ENCODE measurements at regions not wholly inside any gene's neighbourhood (a gene's known extent, or its start where the extent isn't known, plus 50 kb on each side); places are given as distances from the start of the nearest gene placed in this dataset.

DNA sequence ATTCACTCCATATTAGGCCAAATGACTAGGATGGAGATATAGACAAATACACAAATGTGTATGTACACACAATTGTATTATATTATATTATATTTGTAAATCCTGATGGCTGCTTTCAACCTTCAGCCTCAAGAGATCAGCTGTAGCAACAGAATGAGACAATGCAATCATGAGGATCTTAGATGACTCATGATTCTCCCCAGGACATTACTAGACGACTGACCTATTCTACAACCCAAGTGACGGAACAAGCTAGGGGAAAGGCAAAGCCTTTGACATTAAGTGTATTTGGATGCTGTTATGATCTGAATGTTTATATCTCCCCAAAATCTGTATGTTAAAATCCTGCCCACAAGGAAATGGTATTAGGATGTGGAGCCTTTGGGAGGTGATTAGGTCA lies 66.5 kb downstream of the COX7C start:
- no peak overlapping the region for H3K4me2 ChIP-seq (ENCODE audit: low read depth, low read length)

More for the DNA sequence above, 66.5 kb downstream of the COX7C start:
- Histone ChIP-seq H2AK5ac (ENCODE audit: low read depth, low read length) (no peak overlapping the region), H3K18ac (ENCODE audit: low read depth, low read length) (no peak overlapping the region), H3K27me3 (ENCODE audit: control insufficient read depth, insufficient read depth, low read length) (no peaks in the 10 kb centered on the region), H4K5ac (ENCODE audit: low read depth, low read length) (no peak overlapping the region), H3K79me1 (ENCODE audit: low read depth in 1 of 2, low read length in 2 of 2) (no peaks in the 10 kb centered on the region), H3K4ac (ENCODE audit: low read depth, low read length) (no peak overlapping the region), H4K8ac (ENCODE audit: low read depth in 2 of 2, low read length in 2 of 2) (no peak overlapping the region), H2AK9ac (replicated peaks; ENCODE audit: low read depth, low read length, poor library complexity) (no peak overlapping the region), H2BK120ac (ENCODE audit: low read depth, low read length) (no peak overlapping the region), H2BK5ac (ENCODE audit: low read depth, low read length, poor library complexity, severe bottlenecking) (no peak overlapping the region), H4K91ac (ENCODE audit: insufficient read depth, low read depth, low read length) (no peak overlapping the region), H3K14ac (replicated peaks; ENCODE audit: low read depth, low read length) (no peak overlapping the region), H3K23ac (ENCODE audit: low read depth, low read length) (no peak overlapping the region), H3K27ac (ENCODE audit: insufficient read depth, low read length) (no peak overlapping the region), H3K9me1 (ENCODE audit: insufficient read depth, low read length) (no peaks in the 10 kb centered on the region), H2AFZ (replicated peaks; ENCODE audit: low read length, poor library complexity) (no peak overlapping the region), H3K4me3 (ENCODE audit: insufficient read depth, low read depth, low read length) (no peak overlapping the region), H3K9me3 (ENCODE audit: control insufficient read depth, insufficient read depth, low read length) (no peaks in the 10 kb centered on the region), H2BK15ac (ENCODE audit: low read depth, low read length) (no peak overlapping the region), H3K4me1 (ENCODE audit: control insufficient read depth, insufficient read depth, low read length) (no peaks in the 10 kb centered on the region), H4K20me1 (ENCODE audit: insufficient read depth, low read length) (no peaks in the 10 kb centered on the region), H3K9ac (ENCODE audit: low read depth, low read length) (no peak overlapping the region), H3K56ac (ENCODE audit: extremely low read depth, insufficient read depth, low read length) (no peak overlapping the region), H2BK20ac (ENCODE audit: low read depth, low read length) (no peak overlapping the region), H3K36me3 (ENCODE audit: control insufficient read depth, insufficient read depth, low read length) (no peaks in the 10 kb centered on the region)
- no CpG with 5 or more reads among the region's 2 CpGs for WGBS, 2 experiments (ENCODE audit: extremely low coverage in 2 of 2, insufficient read length in 1 of 2)
- TF ChIP-seq MAFK (IDR thresholded peaks at IDR 0.05; ENCODE audit: low read depth, low read length) (no peak), CHD1 (IDR thresholded peaks at IDR 0.05; ENCODE audit: low read depth, low read length) (no peak), BHLHE40 (IDR thresholded peaks at IDR 0.05; ENCODE audit: low read depth, low read length) (no peak), POLR2A (IDR thresholded peaks at IDR 0.05; ENCODE audit: low read depth, low read length) (no peak), CEBPB (IDR thresholded peaks at IDR 0.05; ENCODE audit: low read depth, low read length) (no peak), SMC3 (IDR thresholded peaks at IDR 0.05; ENCODE audit: low read depth, low read length) (no peak), MXI1 (IDR thresholded peaks at IDR 0.05; ENCODE audit: borderline replicate concordance, low read depth, low read length) (no peak), USF2 (IDR thresholded peaks at IDR 0.05; ENCODE audit: low read depth, low read length) (no peak), MAZ (IDR thresholded peaks at IDR 0.05; ENCODE audit: borderline replicate concordance, low read depth, low read length) (no peak), RAD21 (IDR thresholded peaks at IDR 0.05; ENCODE audit: low read length) (no peak), RCOR1 (IDR thresholded peaks at IDR 0.05; ENCODE audit: insufficient replicate concordance, low read length) (no peak)
- TF ChIP-seq, protein P1, sequence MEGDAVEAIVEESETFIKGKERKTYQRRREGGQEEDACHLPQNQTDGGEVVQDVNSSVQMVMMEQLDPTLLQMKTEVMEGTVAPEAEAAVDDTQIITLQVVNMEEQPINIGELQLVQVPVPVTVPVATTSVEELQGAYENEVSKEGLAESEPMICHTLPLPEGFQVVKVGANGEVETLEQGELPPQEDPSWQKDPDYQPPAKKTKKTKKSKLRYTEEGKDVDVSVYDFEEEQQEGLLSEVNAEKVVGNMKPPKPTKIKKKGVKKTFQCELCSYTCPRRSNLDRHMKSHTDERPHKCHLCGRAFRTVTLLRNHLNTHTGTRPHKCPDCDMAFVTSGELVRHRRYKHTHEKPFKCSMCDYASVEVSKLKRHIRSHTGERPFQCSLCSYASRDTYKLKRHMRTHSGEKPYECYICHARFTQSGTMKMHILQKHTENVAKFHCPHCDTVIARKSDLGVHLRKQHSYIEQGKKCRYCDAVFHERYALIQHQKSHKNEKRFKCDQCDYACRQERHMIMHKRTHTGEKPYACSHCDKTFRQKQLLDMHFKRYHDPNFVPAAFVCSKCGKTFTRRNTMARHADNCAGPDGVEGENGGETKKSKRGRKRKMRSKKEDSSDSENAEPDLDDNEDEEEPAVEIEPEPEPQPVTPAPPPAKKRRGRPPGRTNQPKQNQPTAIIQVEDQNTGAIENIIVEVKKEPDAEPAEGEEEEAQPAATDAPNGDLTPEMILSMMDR (conservative IDR thresholded peaks at IDR 0.05; ENCODE audit: low read depth, low read length), result no peak
- in situ Hi-C loops (cut with MboI; ENCODE audit: low sequenced_read_pairs) (no loop called here), intact Hi-C loops (cut with micrococcal nuclease) (no loop called here), dilution Hi-C loops (cut with HindIII; ENCODE audit: low sequenced_read_pairs, unreplicated experiment) (no loop called here)
- no peak for ATAC-seq (ENCODE audit: low read depth)
- ChIA-PET POLR2A (ENCODE audit: unreplicated experiment) (no interaction called here), CTCF (no interaction called here)
- DNase-seq, result no peak
- BruUV-seq (replicated peaks), result no TSS peak
